MCF 10A (cell line): ENCODE measurements at regions not wholly inside any gene's neighbourhood (a gene's known extent, or its start where the extent isn't known, plus 50 kb on each side); places are given as distances from the start of the nearest gene placed in this dataset.

Experiments used
- BruUV-seq: library from RNA; stranded (reverse); fragments of 400-500 nt; replicated peaks from 2 replicates; lab custom pipeline; 2021; lab: Mats Ljungman, UMichigan
- CTCF ChIA-PET: fragments of 300-600 bp; sonication (Branson Sonifier 250); formaldehyde crosslinking; extraction: SDS; loops from one replicate; lab custom pipeline; 2021; ENCODE audit warnings: antibody characterized with exemption, inconsistent platforms; lab: Yijun Ruan, JAX
- POLR2A ChIA-PET: fragments of 300-600, 350-650 bp; sonication (Branson Sonifier 250); formaldehyde crosslinking; extraction: SDS; loops from one replicate; lab custom pipeline; 2020; ENCODE audit warnings: antibody characterized with exemption, inconsistent platforms; lab: Yijun Ruan, JAX
- DNase-seq: peaks from one replicate; pipeline ENCODE4 v3.0.0-alpha.2; 2018; ENCODE audit not compliant: unreplicated experiment
- H3K27ac Mint-ChIP-seq: one replicate; pipeline ENCODE4 v1.8.0; 2022; ENCODE audit warnings: mild to moderate bottlenecking, low read depth, mixed read lengths; ENCODE audit not compliant: unreplicated experiment
- H3K27me3 Mint-ChIP-seq: one replicate; pipeline ENCODE4 v1.8.0; 2022; ENCODE audit warnings: mixed read lengths; ENCODE audit not compliant: insufficient read depth, unreplicated experiment
- H3K36me3 Mint-ChIP-seq: one replicate; pipeline ENCODE4 v1.8.0; 2022; ENCODE audit warnings: mild to moderate bottlenecking, moderate library complexity, mixed read lengths; ENCODE audit not compliant: insufficient read depth, unreplicated experiment
- H3K4me1 Mint-ChIP-seq: one replicate; pipeline ENCODE4 v1.8.0; 2022; ENCODE audit warnings: mixed read lengths; ENCODE audit not compliant: insufficient read depth, unreplicated experiment
- H3K4me3 Mint-ChIP-seq: one replicate; pipeline ENCODE4 v1.8.0; 2022; ENCODE audit warnings: mild to moderate bottlenecking, moderate library complexity, mixed read lengths; ENCODE audit not compliant: unreplicated experiment
- H3K9me3 Mint-ChIP-seq: one replicate; pipeline ENCODE4 v1.8.0; 2022; ENCODE audit warnings: mixed read lengths; ENCODE audit not compliant: unreplicated experiment
- intact Hi-C: fragments of 100-400 bp; cut with micrococcal nuclease; formaldehyde crosslinking; loops from 2 replicates; pipeline ENCODE4 v1.14.1; 2022
- TF ChIP-seq, protein P1 (sequence below): fragments of 200-600 bp; IDR thresholded peaks from one replicate; pipeline ENCODE4 v1.8.0; 2022; ENCODE audit warnings: antibody characterized with exemption, mild to moderate bottlenecking; ENCODE audit not compliant: unreplicated experiment

DNA sequence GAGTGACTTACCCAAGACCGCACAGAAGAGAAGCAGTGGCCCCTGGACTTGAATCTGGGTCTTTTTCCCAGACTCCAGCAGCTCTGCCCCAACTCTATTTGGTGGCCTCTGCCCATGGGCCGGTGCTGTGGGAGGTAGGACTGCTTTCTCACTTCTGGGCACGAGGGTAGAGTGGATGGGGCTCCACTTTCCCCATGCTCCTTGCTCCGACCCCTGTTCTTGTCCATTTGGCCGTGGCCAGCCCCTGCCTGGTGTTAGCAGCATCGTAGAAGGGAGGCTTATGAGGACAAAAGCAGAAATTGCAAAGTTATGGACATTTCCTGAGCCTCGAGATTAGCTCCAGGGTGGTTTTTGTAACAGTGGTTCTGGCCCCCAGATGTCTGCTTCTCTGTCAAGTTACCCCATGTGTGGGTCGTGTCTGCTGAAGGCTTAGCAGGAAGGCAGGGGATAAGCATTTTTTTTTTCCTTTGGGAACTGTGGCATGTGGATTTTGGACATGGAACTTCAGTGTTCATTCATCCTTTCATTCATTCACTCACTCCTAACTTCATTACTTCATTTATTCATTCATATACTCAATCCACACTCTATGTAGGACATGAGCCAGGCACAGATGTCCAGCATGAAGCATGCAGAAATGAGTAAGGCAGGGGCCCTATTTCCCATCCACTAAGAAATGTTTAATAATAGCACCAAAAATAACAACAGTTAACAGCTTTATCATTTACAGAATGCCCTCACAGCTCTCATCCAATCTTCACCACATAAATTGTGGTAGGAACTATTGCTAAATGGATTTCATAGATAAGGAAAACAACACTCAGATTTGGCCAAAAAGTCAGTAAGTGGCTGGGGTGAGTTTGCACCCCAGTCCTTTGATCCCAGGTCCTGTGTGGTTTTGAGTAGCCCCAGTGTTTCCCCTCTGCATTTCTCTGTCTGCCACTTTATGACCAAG is 180.5 kb downstream of the OPA1 start:
- no TSS peak for BruUV-seq
- H3K27ac Mint-ChIP-seq, result no peak overlapping the region
- H3K36me3 Mint-ChIP-seq, result no peaks in the 10 kb centered on the region
- no peaks in the 10 kb centered on the region for H3K27me3 Mint-ChIP-seq
- ChIA-PET CTCF (no interaction called here), POLR2A (no interaction called here)
- H3K4me1 Mint-ChIP-seq, result no peaks in the 10 kb centered on the region
- intact Hi-C loops, result no loop called here
- no peak for DNase-seq
- H3K4me3 Mint-ChIP-seq, result no peak overlapping the region
- TF ChIP-seq, protein P1, sequence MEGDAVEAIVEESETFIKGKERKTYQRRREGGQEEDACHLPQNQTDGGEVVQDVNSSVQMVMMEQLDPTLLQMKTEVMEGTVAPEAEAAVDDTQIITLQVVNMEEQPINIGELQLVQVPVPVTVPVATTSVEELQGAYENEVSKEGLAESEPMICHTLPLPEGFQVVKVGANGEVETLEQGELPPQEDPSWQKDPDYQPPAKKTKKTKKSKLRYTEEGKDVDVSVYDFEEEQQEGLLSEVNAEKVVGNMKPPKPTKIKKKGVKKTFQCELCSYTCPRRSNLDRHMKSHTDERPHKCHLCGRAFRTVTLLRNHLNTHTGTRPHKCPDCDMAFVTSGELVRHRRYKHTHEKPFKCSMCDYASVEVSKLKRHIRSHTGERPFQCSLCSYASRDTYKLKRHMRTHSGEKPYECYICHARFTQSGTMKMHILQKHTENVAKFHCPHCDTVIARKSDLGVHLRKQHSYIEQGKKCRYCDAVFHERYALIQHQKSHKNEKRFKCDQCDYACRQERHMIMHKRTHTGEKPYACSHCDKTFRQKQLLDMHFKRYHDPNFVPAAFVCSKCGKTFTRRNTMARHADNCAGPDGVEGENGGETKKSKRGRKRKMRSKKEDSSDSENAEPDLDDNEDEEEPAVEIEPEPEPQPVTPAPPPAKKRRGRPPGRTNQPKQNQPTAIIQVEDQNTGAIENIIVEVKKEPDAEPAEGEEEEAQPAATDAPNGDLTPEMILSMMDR, result no peak
- no peaks in the 10 kb centered on the region for H3K9me3 Mint-ChIP-seq

DNA sequence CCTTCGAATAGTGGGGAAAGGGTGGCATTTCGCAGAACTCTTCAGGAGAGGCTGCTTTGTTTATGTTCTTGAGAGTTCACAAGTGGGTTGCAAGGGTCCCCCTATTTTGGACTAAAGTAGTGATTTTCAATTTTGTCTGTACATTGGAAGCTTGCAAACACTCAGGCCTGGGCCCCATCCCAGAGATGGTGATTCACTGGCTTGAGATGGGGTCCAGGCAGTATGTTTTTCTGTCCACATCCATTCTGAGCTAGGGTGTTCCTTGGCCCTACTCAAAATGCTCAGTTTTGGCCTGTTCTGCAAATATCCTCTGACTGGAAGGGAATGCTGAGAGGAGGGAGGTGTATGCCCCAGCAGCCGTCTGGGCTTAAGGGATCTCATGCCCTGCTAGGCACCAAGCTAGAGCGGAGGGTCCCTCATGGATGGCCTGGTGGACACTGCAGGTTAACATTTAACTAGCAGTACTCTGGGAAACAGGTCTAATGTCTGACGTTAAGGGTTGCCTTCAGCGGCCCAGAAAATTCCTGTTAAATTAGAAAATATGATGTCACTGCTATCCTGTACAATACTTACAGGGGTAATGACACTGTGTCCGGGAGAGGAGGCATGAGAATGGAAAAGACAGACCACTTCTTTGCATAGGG is 181.4 kb downstream of the OPA1 start:
- no TSS peak for BruUV-seq
- intact Hi-C loops, result no loop called here
- Mint-ChIP-seq H3K4me3 (no peak overlapping the region), H3K27ac (no peak overlapping the region), H3K27me3 (no peaks in the 10 kb centered on the region), H3K4me1 (no peaks in the 10 kb centered on the region), H3K36me3 (no peaks in the 10 kb centered on the region), H3K9me3 (no peaks in the 10 kb centered on the region)
- DNase-seq, result no peak
- POLR2A ChIA-PET, result no interaction called here
- CTCF ChIA-PET, result interaction anchor here (0.6 to 1.5 kb wide), 2 partner anchors 426 to 569 kb away, joined by 3 to 6 read pairs; no protein-coding TSS in a partner anchor
- TF ChIP-seq, protein P1, result no peak

DNA sequence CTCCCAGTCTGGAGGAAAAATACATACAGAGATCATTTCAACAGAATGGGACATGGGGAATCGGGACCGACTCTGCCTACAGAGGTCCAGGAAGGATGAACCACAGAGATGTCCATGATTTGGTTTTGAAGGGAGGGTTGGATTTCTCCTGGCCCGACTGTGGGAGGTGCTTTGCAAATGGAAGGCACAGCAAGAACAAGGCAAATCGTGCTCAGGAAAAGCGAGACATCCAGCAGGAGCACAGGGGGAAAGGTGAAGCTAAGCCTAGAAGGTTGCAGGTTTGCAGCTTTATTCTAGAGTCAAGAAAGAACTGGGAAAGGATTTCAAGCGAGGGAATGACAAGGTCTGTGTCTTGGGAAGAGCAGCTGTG is 181.9 kb downstream of the OPA1 start:
- H3K27me3 Mint-ChIP-seq, result no peaks in the 10 kb centered on the region
- ChIA-PET POLR2A (no interaction called here), CTCF (interaction anchor here (0.6 to 1.5 kb wide), 2 partner anchors 426 to 569 kb away, joined by 3 to 6 read pairs; no protein-coding TSS in a partner anchor)
- no peaks in the 10 kb centered on the region for H3K9me3 Mint-ChIP-seq
- no peak overlapping the region for H3K27ac Mint-ChIP-seq
- intact Hi-C loops, result no loop called here
- DNase-seq, result no peak
- no TSS peak for BruUV-seq
- H3K36me3 Mint-ChIP-seq, result no peaks in the 10 kb centered on the region
- no peak overlapping the region for H3K4me3 Mint-ChIP-seq
- no peaks in the 10 kb centered on the region for H3K4me1 Mint-ChIP-seq
- TF ChIP-seq, protein P1, result no peak
